ENCODE measurements at regions not wholly inside any gene's neighbourhood (a gene's known extent, or its start where the extent isn't known, plus 50 kb on each side); places are given as distances from the start of the nearest gene placed in this dataset.
"Not testable (repeated sequence)": the region's sequence is repeated elsewhere in the genome, so short reads cannot be mapped to it uniquely, and the experiment has no call there.

DNA sequence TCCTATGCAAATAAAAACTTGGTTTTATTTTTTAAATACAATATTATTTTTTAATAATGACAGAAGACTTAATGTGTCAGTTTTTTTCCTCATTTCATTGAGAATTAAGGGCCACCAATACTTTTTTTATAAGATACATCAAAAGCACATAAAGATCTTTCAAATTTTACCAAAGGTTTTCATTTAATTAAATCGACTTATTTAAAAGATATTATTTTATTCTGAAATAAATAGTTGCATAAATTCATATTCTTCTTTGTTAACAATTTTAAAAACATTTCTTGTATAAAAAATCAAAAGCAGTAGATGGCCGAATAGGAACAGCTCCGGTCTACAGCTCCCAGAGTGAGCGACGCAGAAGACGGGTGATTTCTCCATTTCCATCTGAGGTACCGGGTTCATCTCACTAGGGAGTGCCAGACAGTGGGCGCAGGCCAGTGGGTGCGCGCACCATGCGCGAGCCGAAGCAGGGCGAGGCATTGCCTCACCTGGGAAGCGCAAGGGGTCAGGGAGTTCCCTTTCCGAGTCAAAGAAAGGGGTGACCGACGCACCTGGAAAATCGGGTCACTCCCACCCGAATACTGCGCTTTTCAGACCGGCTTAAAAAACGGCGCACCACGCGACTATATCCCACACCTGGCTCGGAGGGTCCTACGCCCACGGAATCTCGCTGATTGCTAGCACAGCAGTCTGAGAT lies 374.6 kb upstream of the NPVF start:
- DNase-seq, result not testable (repeated sequence)

- not testable (repeated sequence) for DNase-seq
Measured at GRCh38 chr7:25603427-25603740, 375.1 kb upstream of the NPVF start.

GRCh38 chr7:25611196-25611595 lies 382.9 kb upstream of the NPVF start:
- DNase-seq, result no peak

GRCh38 chr7:25613912-25614311 lies 385.6 kb upstream of the NPVF start:
- DNase-seq, result no peak

GRCh38 chr7:25614415-25614814 lies 386.1 kb upstream of the NPVF start:
- no peak for DNase-seq

- DNase-seq, result no peak
Measured at GRCh38 chr7:25615003-25615402, 386.7 kb upstream of the NPVF start.

DNA sequence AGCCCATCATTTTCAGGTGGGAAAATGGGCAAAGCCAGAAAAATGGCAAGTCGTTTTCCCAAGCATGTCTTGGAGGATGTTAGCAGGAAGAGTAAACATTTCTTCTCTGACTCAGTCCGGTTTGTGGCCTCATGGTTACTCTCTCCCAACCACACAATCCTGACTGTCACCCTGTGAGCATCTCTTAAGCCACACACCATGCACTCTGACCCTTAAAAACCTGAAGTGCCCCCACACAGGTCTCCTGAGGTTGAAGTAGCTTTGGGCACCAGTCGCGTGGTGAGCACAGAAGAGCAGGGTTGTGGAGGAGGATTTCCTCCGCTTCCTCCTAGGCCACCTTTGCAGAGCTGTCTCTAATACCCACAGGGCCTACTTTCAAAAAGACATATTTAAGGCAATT lies 387.3 kb upstream of the NPVF start:
- no peak for DNase-seq

- DNase-seq, result no peak
Measured at GRCh38 chr7:25617214-25617613, 388.9 kb upstream of the NPVF start.

DNA sequence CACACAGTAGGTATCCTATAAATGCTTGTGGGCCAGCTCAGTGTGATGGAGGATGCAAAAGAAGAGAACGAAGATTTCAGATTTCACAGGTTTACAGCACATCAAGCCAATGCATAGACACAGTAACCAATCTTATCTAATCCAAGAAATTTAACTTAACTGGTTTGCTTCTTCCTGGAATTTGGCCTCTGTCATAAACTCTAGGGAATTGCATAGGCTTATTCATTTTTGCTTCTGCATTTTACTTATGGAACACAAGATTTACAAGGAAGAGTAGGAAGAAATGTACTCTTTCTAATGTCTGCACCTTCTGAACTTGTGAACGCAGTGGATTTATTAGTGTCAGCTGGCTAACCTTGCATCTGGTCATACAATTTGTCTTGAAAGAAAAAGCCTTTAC lies 389.4 kb upstream of the NPVF start:
- DNase-seq, result no peak

- DNase-seq, result no peak
Measured at GRCh38 chr7:25619381-25619780, 391.1 kb upstream of the NPVF start.

DNA sequence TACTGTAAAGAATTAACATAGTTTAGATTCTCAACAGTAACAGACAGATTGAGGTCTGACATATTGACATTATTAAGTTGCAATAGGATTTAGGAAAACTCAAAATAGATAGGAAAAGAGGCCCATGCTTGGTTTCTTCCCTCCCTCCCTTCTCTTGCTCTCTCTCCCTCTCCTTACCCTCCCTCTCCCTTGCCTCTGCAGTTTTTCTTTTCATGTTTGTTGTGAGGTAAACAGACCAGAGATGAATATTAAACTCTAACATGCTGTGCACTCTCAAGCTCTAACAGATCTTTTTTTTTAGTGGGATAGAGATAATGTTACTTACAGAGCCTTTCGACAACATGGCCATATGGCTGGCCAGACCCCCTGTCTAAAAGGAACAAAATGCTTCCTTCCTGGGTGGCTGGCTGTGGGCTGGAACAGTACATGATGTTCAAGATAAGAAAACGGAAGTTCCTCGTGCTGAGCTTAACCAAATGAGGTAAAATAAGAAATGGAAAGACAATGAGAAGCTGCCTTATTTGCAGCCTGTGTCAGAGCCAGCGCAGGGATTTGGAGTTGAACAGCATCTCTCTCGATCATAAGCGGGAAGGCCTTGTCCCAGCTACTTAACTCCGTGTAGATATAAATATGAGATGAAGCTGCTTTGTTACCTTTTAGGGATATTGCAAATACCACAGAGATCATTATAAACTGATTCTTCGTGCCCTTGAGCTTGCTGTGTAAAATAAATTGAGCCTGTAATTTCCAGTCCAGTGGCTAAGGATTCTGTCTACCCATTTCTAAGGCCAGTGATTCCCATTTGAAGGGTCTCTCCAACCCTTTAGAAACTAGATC lies 391.9 kb upstream of the NPVF start:
- no peak for DNase-seq

DNA sequence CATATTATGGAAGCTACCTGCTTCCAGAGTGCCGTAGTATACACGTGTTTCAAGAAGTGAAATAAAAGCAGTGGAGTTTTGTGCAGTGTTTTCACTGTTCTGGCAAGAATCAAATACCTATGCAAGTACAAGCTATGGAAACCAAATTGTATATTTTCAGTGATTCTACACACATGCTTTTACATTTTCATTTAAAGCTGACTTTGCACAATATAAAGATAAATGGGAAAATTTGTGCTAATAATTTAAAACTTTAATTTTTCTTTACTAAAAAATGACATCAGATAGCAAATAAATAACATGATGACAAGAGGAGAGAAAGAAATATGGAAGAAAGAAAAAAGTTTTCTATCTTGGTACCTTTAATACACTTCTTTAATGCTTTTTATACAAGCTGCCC lies 393.7 kb upstream of the NPVF start:
- DNase-seq, result no peak

GRCh38 chr7:25622695-25623094 lies 394.4 kb upstream of the NPVF start:
- DNase-seq, result no peak

GRCh38 chr7:25624051-25624450 lies 395.8 kb upstream of the NPVF start:
- no peak for DNase-seq

DNA sequence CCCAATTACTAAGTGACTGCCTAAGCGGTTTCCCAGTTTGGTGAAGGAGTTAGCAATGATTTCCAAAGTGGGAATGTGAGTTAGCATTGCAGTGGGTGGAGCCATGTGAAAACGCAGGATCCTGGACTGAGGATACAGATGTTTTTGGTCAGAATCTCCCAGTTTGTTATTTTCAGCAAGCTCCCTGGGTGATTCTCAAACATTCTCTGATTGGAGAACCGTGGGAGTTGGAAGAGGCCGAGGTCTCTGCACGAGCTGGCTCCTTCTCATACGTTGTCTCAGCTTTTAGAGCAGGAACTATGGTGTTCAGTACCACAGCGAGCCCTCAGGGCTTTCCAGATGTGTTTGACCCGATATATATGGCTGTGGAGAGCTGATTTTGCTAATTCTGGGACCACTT lies 396.5 kb upstream of the NPVF start:
- DNase-seq, result no peak

DNA sequence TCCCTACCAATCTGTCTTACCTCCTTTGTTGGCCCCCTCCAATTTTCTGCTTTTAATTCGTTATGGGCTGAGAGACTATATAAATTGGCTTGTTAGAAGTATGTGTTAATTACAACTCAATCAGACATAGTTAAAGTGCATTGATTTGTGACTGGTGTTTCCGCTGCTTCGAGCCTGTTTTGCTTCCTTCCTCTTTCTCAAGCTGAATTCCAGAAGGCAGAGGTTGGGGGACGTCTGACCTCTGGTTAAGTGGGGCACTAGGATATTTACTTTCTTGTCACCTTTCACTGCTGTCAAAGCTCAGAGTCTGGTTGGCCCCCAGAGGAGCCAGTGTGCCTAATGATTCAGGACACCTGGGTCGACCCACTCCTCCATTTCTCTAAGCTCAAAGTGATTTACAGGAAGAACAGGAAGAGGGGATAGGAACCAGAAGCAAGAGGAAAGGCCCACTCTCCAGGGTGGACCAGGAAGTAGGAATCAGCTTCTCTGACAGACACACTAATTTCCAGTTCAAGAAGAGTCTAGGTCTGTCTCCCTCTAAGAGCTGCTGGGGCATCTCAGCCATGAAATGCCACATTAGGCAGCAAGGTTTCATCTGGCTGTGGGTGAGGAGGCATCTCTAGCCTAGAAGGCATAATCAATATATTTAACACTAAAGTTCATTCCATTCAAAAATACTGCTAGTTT lies 397.2 kb upstream of the NPVF start:
- no peak for DNase-seq

DNA sequence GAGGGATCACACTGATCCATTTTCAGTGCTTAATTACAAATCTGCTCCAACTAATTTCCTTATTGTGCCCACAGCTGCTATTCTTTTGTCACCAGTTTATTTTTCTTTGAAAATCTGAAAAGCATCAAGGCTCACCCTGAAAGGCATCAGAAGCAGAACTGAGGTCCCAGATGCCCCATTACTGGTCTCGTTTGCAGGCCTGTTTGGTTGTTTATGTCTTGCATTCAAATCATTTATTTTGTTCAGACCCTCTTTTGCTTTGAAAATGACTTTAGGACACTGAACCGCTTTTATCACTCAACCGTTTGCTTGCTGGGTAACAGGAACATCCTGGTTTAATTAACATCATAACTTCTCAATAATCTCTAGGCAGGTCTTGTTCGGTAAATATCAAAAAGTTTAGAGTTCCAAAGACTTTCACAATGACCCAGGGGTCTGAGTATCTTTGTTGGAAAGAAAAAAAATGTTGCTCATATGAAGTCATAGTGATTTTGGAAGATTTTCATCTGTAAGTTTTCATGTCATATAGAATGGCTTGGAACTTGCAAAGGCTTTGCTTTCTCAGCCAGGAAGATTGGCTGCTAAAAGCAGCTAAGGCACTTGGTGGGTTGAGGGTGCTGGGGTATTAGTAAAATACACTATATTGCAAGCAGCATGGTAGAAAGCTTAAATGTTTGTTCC lies 398.3 kb upstream of the NPVF start:
- no peak for DNase-seq

- no peak for DNase-seq
Measured at GRCh38 chr7:25628446-25628845, 400.2 kb upstream of the NPVF start.

- DNase-seq, result no peak
Measured at GRCh38 chr7:25632616-25633015, 404.3 kb upstream of the NPVF start.

GRCh38 chr7:25633426-25634036 lies 405.2 kb upstream of the NPVF start:
- DNase-seq, result no peak

DNA sequence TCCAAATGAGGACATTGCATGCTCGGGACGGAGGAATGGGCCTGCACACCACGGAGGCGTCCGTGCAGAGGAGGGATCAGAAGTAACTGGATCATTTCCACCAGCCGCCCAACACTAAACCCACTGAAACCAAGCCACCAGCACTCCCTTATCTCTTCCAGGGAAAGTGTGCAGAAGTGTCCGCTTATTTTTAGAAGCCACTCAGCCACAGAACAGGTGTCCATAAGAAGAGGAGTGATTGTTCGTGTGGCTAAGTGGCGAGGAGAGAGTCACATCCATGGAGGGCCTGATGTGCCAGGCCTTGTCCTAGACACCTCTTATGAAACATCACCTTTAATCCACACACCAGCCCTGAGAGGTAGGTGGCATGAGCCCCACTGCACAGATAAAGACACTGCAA lies 407.9 kb upstream of the NPVF start:
- DNase-seq, result no peak

DNA sequence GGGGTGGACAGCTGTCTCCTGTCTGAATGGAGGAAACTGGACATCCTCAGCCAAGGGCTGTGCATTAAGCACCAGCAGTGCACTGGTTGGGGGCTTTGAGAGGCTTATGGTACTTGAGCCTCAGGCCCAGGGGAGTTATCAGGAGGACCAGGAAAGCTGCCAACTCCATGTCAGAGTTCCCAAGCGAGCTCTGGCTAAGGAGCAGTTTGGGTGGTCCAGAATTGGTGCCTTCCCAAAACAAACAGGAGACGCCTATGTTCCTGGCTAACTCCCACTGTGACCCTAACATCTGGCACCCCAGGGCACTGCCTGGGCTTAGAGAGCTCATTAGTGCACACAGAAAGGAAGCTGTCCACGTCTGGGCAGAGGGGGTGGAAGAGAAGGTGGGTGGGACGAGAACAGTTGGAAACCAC lies 408.6 kb upstream of the NPVF start:
- DNase-seq, result no peak

GRCh38 chr7:25638068-25638467 lies 409.8 kb upstream of the NPVF start:
- DNase-seq, result no peak
